ENCODE measurements at regions not wholly inside any gene's neighbourhood (a gene's known extent, or its start where the extent isn't known, plus 50 kb on each side); places are given as distances from the start of the nearest gene placed in this dataset.

DNA sequence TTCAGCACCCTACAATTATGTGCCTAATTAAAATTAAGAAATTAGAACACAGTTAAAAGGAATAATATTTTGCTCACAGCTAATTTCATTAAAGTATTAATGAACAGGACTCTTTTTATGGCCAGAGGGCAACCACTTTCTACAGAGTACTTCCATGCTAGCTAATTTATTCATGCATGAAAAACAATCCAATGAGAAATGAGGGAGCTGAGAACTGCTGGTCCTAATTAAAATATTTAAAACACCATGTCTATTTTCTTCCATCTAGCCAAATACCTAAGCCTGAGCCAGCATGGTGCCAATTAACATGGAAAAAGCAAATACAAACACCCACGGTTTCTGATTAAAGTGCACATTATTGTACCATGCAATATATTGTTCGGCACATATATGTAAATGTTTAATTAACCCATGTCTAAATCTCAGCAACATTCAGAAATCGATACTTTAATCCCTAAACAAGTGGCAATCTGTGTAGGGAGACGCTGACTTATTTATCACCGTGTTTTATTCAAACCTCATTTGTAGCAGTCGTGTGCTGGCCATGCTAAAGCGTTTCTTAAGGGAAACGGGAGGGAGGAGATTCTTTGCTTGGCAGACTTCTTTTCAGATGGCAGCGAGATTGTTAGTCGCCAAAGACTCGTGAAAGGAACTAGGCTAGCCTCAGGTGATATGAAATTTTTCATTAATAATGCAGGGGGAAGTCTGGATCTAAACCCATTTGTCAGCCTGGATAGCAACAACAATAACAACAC is 193.5 kb downstream of the ANXA2 start:
- Histone ChIP-seq H3K9ac (no peak overlapping the region), H3K79me2 (no peaks in the 10 kb centered on the region), H3K4me3 (ENCODE audit: low read depth, low read length) (no peak overlapping the region), H3K27ac (no peak overlapping the region), H3K9me3 (ENCODE audit: control insufficient read depth, low read length) (no peaks in the 10 kb centered on the region), H3K36me3 (ENCODE audit: control insufficient read depth, insufficient read depth, low read length) (no peaks in the 10 kb centered on the region), H2AFZ (no peak overlapping the region), H3K4me1 (no peaks in the 10 kb centered on the region), H3K4me2 (ENCODE audit: low read length) (no peak overlapping the region), H3K27me3 (ENCODE audit: control insufficient read depth, insufficient read depth, low read length) (no peaks in the 10 kb centered on the region)
- TF ChIP-seq, protein P1, sequence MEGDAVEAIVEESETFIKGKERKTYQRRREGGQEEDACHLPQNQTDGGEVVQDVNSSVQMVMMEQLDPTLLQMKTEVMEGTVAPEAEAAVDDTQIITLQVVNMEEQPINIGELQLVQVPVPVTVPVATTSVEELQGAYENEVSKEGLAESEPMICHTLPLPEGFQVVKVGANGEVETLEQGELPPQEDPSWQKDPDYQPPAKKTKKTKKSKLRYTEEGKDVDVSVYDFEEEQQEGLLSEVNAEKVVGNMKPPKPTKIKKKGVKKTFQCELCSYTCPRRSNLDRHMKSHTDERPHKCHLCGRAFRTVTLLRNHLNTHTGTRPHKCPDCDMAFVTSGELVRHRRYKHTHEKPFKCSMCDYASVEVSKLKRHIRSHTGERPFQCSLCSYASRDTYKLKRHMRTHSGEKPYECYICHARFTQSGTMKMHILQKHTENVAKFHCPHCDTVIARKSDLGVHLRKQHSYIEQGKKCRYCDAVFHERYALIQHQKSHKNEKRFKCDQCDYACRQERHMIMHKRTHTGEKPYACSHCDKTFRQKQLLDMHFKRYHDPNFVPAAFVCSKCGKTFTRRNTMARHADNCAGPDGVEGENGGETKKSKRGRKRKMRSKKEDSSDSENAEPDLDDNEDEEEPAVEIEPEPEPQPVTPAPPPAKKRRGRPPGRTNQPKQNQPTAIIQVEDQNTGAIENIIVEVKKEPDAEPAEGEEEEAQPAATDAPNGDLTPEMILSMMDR (IDR thresholded peaks at IDR 0.05), result no peak

DNA sequence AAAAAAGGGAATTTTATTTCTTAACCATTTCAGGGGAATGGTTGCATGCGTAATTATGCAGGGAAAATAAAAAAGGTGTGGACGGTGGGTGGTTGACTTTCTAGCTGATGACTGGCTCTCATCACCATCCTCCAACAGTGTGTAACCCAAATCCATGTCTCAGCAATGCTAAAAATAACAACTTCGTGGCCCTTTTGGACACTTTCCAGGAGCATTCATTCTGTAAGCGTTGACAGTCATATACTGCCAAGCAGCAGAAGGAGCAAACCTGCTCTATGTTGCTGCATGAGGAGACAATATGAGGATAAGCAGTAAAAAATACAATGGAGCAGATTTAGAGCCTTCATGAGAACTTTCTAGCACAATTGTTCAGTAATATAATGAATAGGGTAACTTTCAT is 189.1 kb downstream of the ANXA2 start:
- TF ChIP-seq, protein P1 (IDR thresholded peaks at IDR 0.05), result no peak
- Histone ChIP-seq H3K9ac (no peak overlapping the region), H3K27ac (no peak overlapping the region), H3K79me2 (no peaks in the 10 kb centered on the region), H3K36me3 (ENCODE audit: control insufficient read depth, insufficient read depth, low read length) (no peaks in the 10 kb centered on the region), H3K27me3 (ENCODE audit: control insufficient read depth, insufficient read depth, low read length) (no peaks in the 10 kb centered on the region), H3K4me1 (no peaks in the 10 kb centered on the region), H3K4me2 (ENCODE audit: low read length) (no peak overlapping the region), H3K9me3 (ENCODE audit: control insufficient read depth, low read length) (no peaks in the 10 kb centered on the region), H2AFZ (no peak overlapping the region), H3K4me3 (ENCODE audit: low read depth, low read length) (no peak overlapping the region)

DNA sequence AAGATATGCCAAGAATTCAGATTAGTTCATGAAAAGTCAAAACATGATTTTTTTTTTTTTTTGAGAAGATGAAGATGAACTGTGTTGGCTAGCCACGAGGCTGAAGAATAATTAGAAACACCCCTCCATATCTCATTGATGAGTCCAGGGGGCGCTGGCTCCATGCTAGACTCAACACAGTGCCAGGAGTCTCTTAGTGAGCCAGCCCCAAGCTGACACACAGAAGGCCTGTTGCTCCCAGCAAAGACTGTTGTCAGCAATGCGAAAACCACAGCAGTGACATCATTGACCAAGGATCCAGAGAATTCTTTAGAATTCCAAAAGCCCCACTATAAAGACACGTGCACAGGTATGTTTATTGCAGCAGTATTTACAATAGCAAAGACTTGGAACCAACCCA is 185.2 kb downstream of the ANXA2 start:
- H3K36me3 ChIP-seq (ENCODE audit: control insufficient read depth, insufficient read depth, low read length), result no peaks in the 10 kb centered on the region
- no peaks in the 10 kb centered on the region for H3K27me3 ChIP-seq (ENCODE audit: control insufficient read depth, insufficient read depth, low read length)
- no peak overlapping the region for H3K4me3 ChIP-seq (ENCODE audit: low read depth, low read length)
- H3K4me1 ChIP-seq, result no peaks in the 10 kb centered on the region
- H2AFZ ChIP-seq, result no peak overlapping the region
- H3K9me3 ChIP-seq (ENCODE audit: control insufficient read depth, low read length), result no peaks in the 10 kb centered on the region
- H3K79me2 ChIP-seq, result no peaks in the 10 kb centered on the region
- TF ChIP-seq, protein P1 (IDR thresholded peaks at IDR 0.05), result no peak
- H3K9ac ChIP-seq, result no peak overlapping the region
- H3K4me2 ChIP-seq (ENCODE audit: low read length), result no peak overlapping the region
- H3K27ac ChIP-seq, result no peak overlapping the region

DNA sequence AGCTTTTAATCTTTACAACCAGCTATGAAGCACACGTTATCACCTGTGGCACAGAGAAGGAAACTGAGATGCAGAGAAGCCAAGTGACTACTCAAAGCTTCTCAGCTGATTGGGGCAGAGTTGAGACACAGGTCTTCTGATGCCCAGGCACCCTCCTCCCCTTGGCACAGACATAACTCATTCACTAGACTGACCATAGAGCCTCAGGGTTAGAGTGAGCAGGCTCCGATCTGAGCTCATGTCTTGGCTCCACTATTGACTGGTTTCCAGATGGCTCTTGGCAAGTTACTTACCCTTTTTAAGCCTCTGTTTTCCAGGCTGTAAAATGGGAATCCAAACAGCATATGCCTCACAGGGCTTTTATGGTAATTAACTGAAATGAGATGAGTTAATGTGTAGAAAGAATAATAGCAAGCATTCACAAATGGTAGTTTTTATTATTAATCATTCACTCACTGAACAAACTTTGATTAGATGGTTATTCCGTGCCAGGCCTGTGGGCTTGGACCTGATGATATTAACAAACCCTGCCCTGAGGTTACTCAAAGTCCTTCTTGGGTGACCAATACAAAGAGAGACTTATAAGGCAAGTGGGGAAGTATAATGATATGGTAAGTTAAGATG is 184.3 kb downstream of the ANXA2 start:
- Histone ChIP-seq H3K36me3 (ENCODE audit: control insufficient read depth, insufficient read depth, low read length) (no peaks in the 10 kb centered on the region), H3K4me2 (ENCODE audit: low read length) (no peak overlapping the region), H3K4me1 (no peaks in the 10 kb centered on the region), H3K4me3 (ENCODE audit: low read depth, low read length) (no peak overlapping the region), H3K27me3 (ENCODE audit: control insufficient read depth, insufficient read depth, low read length) (no peaks in the 10 kb centered on the region), H3K27ac (no peak overlapping the region), H2AFZ (no peak overlapping the region), H3K9ac (no peak overlapping the region), H3K79me2 (no peaks in the 10 kb centered on the region), H3K9me3 (ENCODE audit: control insufficient read depth, low read length) (no peaks in the 10 kb centered on the region)
- TF ChIP-seq, protein P1 (IDR thresholded peaks at IDR 0.05), result no peak

DNA sequence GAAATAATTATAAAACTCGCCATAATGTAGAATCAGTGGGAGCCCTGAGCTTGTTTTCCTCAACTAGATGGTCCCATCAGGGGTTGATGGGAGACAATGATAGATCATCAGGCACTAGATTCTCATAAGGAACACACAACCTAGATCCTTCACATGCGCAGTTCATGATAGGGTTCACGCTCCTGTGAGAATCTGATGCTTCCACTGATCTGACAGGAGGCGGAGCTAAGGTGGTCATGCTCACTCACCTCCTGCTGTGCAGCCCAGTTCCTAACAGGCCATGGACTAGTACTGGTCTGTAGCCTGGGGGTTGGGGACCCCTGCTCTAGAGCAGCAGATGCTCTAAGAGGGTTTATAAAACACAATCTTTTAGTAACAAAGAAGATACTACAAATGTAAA is 183.6 kb downstream of the ANXA2 start:
- Histone ChIP-seq H3K9ac (no peak overlapping the region), H3K27ac (no peak overlapping the region), H3K79me2 (no peaks in the 10 kb centered on the region), H3K27me3 (ENCODE audit: control insufficient read depth, insufficient read depth, low read length) (no peaks in the 10 kb centered on the region), H2AFZ (no peak overlapping the region), H3K4me3 (ENCODE audit: low read depth, low read length) (no peak overlapping the region), H3K4me1 (no peaks in the 10 kb centered on the region), H3K36me3 (ENCODE audit: control insufficient read depth, insufficient read depth, low read length) (no peaks in the 10 kb centered on the region), H3K9me3 (ENCODE audit: control insufficient read depth, low read length) (no peaks in the 10 kb centered on the region), H3K4me2 (ENCODE audit: low read length) (no peak overlapping the region)
- TF ChIP-seq, protein P1 (IDR thresholded peaks at IDR 0.05), result no peak

Data from parathyroid adenoma (tissue), 2 donors.